RWPE2 (cell line): ENCODE measurements at regions not wholly inside any gene's neighbourhood (a gene's known extent, or its start where the extent isn't known, plus 50 kb on each side); places are given as distances from the start of the nearest gene placed in this dataset.
"Not testable (repeated sequence)": the region's sequence is repeated elsewhere in the genome, so short reads cannot be mapped to it uniquely, and the experiment has no call there.

Source experiments
- ATAC-seq: fragments of 200-7000 bp; cut with Tn5 transposase; 3 replicates; pipeline ENCODE4 v1.9.1; 2021; ENCODE audit warnings: low read depth
- DNase-seq: peaks from one replicate; pipeline ENCODE4 v3.0.0-alpha.2; 2020; ENCODE audit warnings: low spot score
- H3K27ac ChIP-seq: fragments of 450-650 bp; 2 replicates; pipeline ENCODE4 v1.5.1; 2017; ENCODE audit warnings: mild to moderate bottlenecking; ENCODE audit not compliant: poor library complexity, severe bottlenecking
- H3K27me3 ChIP-seq: fragments of 250-450 bp; sonication (Bioruptor Pico); 2 replicates; pipeline ENCODE4 v1.5.1; 2021; ENCODE audit warnings: mild to moderate bottlenecking, moderate library complexity; ENCODE audit not compliant: insufficient read depth, poor library complexity, severe bottlenecking
- H3K36me3 ChIP-seq: fragments of 250-450 bp; sonication (Bioruptor Pico); 2 replicates; pipeline ENCODE4 v1.5.1; 2020; ENCODE audit warnings: low read depth, mild to moderate bottlenecking, moderate library complexity
- H3K4me1 ChIP-seq: fragments of 250-450 bp; sonication (Bioruptor Pico); 2 replicates; pipeline ENCODE4 v1.5.1; 2021; ENCODE audit warnings: mild to moderate bottlenecking, moderate library complexity; ENCODE audit not compliant: insufficient read depth, poor library complexity, severe bottlenecking
- H3K4me3 ChIP-seq: fragments of 250-450 bp; sonication (Bioruptor Pico); 2 replicates; pipeline ENCODE4 v1.5.1; 2021; ENCODE audit warnings: mild to moderate bottlenecking, moderate library complexity; ENCODE audit not compliant: severe bottlenecking
- H3K9me3 ChIP-seq: fragments of 250-450 bp; sonication (Bioruptor Pico); 2 replicates; pipeline ENCODE4 v1.5.1; 2021; ENCODE audit warnings: mild to moderate bottlenecking, moderate library complexity; ENCODE audit not compliant: severe bottlenecking
- TF ChIP-seq, protein P1 (sequence below): fragments of 450-650 bp; IDR thresholded peaks from one replicate; pipeline ENCODE4 v1.5.1; 2017; ENCODE audit warnings: mild to moderate bottlenecking, moderate library complexity; ENCODE audit not compliant: poor library complexity, severe bottlenecking

DNA sequence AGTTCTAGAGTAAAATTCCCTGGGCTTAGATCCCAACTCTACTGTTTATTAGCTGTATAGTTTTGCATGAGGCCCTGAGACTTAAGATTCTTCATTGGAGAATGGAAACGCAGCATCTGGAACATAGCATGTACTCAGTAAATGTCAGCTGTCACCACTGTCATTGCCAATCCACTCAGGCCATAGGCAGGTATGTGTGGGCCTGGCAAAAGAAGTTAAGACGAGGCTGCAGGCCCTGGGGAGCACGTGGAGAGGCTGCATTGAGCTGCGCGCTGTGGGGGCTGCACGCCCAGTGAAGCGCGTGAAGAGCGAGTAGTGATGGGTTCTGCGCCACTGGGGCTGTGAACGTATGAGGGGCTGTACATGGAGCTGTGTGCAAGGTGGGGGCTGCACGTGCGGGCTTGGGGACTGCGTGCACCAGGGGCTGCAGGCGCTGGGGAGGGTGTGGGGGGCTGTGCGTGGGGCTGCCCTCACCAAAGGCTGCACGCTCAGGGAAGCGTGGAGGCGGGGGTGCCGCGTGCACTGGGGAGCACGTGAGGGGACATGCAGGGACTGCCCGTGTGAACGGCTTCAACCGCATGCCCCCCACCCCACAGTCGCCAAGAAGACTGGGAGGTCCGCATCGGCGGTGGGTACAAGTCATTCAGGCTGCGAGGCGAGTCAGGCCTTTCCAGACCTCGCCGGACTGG is 85.5 kb downstream of the PRR15 start:
- H3K4me1 ChIP-seq: no peaks in the 10 kb centered on the region
- H3K27me3 ChIP-seq: no peaks in the 10 kb centered on the region
- ATAC-seq: no peak
- TF ChIP-seq, protein P1, sequence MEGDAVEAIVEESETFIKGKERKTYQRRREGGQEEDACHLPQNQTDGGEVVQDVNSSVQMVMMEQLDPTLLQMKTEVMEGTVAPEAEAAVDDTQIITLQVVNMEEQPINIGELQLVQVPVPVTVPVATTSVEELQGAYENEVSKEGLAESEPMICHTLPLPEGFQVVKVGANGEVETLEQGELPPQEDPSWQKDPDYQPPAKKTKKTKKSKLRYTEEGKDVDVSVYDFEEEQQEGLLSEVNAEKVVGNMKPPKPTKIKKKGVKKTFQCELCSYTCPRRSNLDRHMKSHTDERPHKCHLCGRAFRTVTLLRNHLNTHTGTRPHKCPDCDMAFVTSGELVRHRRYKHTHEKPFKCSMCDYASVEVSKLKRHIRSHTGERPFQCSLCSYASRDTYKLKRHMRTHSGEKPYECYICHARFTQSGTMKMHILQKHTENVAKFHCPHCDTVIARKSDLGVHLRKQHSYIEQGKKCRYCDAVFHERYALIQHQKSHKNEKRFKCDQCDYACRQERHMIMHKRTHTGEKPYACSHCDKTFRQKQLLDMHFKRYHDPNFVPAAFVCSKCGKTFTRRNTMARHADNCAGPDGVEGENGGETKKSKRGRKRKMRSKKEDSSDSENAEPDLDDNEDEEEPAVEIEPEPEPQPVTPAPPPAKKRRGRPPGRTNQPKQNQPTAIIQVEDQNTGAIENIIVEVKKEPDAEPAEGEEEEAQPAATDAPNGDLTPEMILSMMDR: no peak
- no peak for DNase-seq
- no peak overlapping the region for H3K27ac ChIP-seq
- H3K4me3 ChIP-seq: no peak overlapping the region
- no peaks in the 10 kb centered on the region for H3K36me3 ChIP-seq
- H3K9me3 ChIP-seq: no peaks in the 10 kb centered on the region

DNA sequence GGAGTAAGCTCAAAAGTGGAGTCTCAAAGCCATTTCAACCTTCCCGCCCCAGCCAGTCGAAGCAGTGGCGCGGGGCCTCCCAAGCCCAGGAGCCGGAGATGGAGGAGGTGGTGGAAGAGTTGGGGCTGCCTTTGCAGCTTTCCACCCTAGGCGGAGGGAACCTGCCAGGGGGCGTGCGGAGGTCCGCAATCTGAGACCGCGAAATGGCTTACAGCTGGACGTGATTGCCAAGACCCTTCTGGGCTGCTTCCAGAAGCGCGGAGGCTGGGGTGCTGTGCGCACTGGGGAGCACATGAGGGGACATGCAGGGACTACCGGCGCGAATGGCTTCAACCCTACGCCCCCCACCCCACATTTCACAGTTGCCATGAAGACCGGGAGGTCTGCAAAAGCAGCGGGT is 86.2 kb downstream of the PRR15 start:
- H3K36me3 ChIP-seq: no peaks in the 10 kb centered on the region
- DNase-seq: no peak
- H3K4me3 ChIP-seq: no peak overlapping the region
- H3K27me3 ChIP-seq: no peaks in the 10 kb centered on the region
- TF ChIP-seq, protein P1: no peak
- H3K27ac ChIP-seq: no peak overlapping the region
- H3K4me1 ChIP-seq: no peaks in the 10 kb centered on the region
- ATAC-seq: no peak
- no peaks in the 10 kb centered on the region for H3K9me3 ChIP-seq

DNA sequence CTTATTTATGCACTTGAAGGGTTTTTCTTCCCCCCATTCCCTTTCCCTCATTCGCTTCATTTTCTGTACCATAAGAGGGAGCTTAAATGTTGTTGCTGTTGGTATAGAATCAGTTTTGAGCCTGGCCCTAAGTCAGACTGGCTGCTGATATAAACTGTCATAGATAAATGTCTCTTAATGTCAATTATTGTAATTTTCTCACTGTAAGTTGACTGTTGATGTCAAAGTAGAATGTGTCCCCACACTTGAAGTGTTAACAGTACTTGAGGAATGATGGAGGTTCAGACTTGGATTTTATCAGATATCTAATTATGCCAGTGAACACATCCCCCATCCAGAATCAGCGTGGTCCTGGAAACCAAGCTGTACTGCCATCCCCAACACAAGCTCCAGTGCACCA is 87.8 kb downstream of the PRR15 start:
- H3K27ac ChIP-seq: no peak overlapping the region
- H3K9me3 ChIP-seq: no peaks in the 10 kb centered on the region
- DNase-seq (no peak), ATAC-seq (no peak)
- TF ChIP-seq, protein P1: no peak
- no peak overlapping the region for H3K4me3 ChIP-seq
- H3K4me1 ChIP-seq: no peaks in the 10 kb centered on the region
- no peaks in the 10 kb centered on the region for H3K36me3 ChIP-seq
- H3K27me3 ChIP-seq: no peaks in the 10 kb centered on the region

DNA sequence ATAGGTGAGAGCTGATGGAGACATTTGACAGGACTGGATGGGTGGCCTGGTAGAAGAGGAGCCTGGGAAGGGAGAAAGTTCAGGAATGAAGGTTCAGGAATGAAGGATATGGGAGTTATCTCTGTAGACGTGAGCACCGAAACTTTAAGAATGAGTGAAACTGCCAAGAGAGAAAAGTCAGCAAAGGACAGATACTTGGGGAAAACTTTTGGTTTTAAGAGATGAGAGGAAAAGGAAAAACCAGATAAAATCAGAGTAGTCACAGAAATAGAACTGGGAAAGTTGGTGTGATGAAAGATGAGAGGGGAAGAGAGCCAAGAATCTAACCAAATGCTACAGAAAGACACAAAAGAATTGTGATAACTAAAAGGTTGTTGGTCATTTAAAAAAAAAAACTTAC is 88.9 kb downstream of the PRR15 start:
- no peaks in the 10 kb centered on the region for H3K36me3 ChIP-seq
- no peaks in the 10 kb centered on the region for H3K4me1 ChIP-seq
- TF ChIP-seq, protein P1: no peak
- no peaks in the 10 kb centered on the region for H3K27me3 ChIP-seq
- DNase-seq (no peak), ATAC-seq (no peak)
- no peaks in the 10 kb centered on the region for H3K9me3 ChIP-seq
- no peak overlapping the region for H3K4me3 ChIP-seq
- no peak overlapping the region for H3K27ac ChIP-seq

DNA sequence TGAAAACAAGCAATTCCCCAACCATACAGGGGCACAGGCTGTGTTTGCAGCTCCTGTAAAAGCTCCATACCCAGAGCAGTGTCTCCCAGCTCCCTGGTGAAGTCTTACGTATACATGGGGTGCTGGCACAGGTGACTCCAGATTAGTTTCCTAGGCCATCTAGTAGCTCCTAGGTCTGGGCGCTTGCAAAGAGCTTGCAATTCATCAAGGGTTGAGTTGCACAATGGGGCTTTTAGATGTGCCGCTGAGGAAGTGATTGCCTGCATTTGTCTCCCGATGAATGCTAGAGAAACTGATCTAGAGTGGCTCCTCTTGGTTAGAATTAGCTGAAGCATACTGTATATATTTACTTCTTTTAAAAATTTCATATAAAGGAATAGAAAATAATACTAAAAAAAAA is 90.7 kb downstream of the PRR15 start:
- H3K36me3 ChIP-seq, DNase-seq, H3K27me3 ChIP-seq, H3K27ac ChIP-seq, H3K4me3 ChIP-seq, H3K4me1 ChIP-seq, ATAC-seq, H3K9me3 ChIP-seq: not testable (repeated sequence)
